ENCODE measurements at regions not wholly inside any gene's neighbourhood (a gene's known extent, or its start where the extent isn't known, plus 50 kb on each side); places are given as distances from the start of the nearest gene placed in this dataset.

DNA sequence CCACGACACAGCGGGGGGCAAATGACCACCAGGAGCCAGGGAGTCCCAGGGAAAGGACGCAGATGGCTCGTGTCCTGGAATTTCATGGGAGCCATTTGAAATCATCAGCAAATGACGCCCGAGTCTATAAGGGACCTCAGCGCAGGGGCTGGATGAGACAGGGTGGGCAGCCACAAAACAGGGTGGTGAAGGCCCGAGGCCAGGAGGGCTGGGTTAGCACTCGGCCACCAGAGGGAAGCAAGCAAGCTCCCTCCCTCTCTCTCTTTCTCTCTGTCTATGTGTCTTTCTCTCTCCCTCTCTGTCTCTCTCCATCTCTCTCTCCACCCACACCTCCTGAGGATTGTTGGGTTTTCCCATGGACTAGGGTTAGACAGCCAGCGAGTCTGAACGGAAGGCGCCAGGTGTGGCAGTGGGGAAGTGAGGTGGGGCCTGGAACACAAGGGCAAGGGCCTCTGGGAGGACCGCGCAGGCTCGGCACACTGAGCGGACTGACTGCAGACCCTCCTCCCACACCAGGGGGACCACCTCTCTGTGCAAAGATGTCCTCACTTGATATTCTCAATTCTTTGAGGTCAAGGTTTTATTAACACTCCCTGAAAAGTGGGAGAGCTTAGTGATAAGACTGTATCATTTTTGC lies 73.8 kb upstream of the TMPRSS2 start:
- Mint-ChIP-seq H3K27me3 (peaks cover 4% of the 10 kb centered on the region), H3K36me3 (peaks cover 2% of the 10 kb centered on the region)
- CTCF ChIA-PET: no interaction called here

DNA sequence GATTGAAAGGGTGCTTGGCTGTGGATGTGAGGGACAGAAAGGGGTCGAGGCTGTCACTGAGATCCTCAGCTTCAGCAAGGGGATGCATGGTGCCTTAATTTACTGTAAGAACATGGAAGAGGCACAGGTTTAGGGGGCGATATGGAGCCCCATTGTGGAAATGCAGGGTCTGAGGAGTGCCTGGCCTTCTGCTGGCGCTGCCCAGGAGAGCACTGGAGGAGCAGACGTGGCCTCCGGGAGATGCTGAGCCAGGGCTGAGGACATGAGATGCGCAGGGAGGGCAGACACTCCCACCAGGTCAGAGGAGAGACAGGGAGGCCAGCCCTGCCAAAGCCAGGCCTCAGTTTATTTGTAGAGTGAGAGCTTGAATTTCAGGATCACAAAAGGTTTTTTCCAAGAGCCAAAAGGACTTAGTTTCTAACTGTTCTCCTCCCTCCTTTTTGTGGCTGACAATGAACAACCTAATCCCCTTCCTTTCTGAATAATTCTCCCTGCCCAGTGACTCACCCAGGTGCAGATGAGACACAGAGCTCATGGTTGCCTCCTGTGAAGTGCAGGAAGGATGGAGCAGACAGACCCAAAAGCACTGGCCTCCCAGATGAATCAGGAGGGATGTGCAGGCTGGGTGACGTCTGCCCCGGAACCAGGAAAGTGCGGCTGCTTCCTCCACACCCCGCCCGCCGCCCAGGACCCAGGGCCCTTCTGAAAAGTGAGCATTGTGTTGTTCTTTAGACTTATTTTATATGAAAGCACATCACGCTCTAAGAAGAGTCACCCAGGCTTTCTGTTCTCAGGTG lies 73.0 kb upstream of the TMPRSS2 start:
- Mint-ChIP-seq H3K27ac (no peak overlapping the region), H3K4me3 (no peak overlapping the region), H3K36me3 (peaks cover 2% of the 10 kb centered on the region), H3K27me3 (peaks cover 4% of the 10 kb centered on the region), H3K9me3 (peaks cover 21% of the 10 kb centered on the region), H3K4me1 (ENCODE audit: low read depth) (no peaks in the 10 kb centered on the region)
- intact Hi-C loops (cut with micrococcal nuclease): no loop called here
- CTCF ChIA-PET: interaction anchor here (1.0 kb wide), 1 partner anchor 9 kb away, joined by 4 read pairs; no protein-coding TSS in a partner anchor
- no peak for DNase-seq
- POLR2A ChIA-PET: no interaction called here

More for the DNA sequence above, 73.8 kb upstream of the TMPRSS2 start:
- H3K9me3 Mint-ChIP-seq: peaks cover 21% of the 10 kb centered on the region
- POLR2A ChIA-PET: no interaction called here
- intact Hi-C loops (cut with micrococcal nuclease): no loop called here
- DNase-seq: no peak
- H3K4me1 Mint-ChIP-seq (ENCODE audit: low read depth): no peaks in the 10 kb centered on the region
- H3K27ac Mint-ChIP-seq: no peak overlapping the region
- H3K4me3 Mint-ChIP-seq: no peak overlapping the region

DNA sequence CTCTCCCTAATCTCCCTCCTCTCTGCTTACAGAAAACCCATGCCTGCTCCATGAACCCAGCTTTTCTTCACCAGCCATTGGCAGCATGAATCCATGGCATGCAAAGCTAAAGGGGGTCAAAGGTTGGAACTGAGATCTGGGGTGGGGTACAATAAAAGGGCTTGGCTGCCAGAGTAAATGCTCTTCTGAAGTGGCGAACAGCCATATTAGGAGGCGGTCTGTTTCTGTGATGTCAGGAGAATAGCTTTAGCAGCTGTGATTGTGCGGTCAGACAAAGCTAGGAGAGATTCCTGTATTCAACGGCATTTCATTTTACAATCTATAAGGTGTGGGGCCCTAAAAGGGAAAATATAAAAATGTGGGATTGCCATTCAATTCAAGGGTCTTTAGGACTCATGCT lies 71.7 kb upstream of the TMPRSS2 start:
- intact Hi-C loops (cut with micrococcal nuclease): no loop called here
- Mint-ChIP-seq H3K4me1 (ENCODE audit: low read depth) (no peaks in the 10 kb centered on the region), H3K27ac (no peak overlapping the region), H3K9me3 (peaks cover 21% of the 10 kb centered on the region), H3K27me3 (peaks cover 8% of the 10 kb centered on the region), H3K4me3 (no peak overlapping the region), H3K36me3 (peaks cover 2% of the 10 kb centered on the region)
- POLR2A ChIA-PET: no interaction called here
- CTCF ChIA-PET: interaction anchor here (1.0 kb wide), 1 partner anchor 10 kb away, joined by 4 read pairs; no protein-coding TSS in a partner anchor
- no peak for DNase-seq

DNA sequence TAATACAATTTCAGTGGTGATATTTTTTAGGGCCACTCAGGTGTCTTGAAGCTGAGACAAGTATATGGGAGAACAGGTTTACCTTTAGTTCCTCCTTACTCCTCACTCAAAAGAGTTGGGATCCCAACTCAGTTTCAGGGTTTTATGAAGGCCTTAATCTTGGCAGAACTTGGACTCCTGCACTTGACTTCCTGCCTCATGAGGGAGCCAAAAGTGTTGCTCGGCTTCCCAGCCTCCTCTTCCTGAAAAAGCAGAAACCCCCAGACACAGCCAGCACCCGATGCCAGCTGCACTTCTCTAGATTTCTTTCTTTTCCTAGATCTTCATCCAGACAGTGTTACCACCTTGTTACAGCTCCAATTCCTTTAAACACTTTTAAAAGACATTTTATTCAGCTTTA lies 70.8 kb upstream of the TMPRSS2 start:
- Mint-ChIP-seq H3K36me3 (peaks cover 2% of the 10 kb centered on the region), H3K4me3 (no peak overlapping the region), H3K27me3 (peaks cover 8% of the 10 kb centered on the region), H3K9me3 (peaks cover 21% of the 10 kb centered on the region), H3K4me1 (ENCODE audit: low read depth) (no peaks in the 10 kb centered on the region), H3K27ac (no peak overlapping the region)
- POLR2A ChIA-PET: no interaction called here
- intact Hi-C loops (cut with micrococcal nuclease): no loop called here
- CTCF ChIA-PET: no interaction called here
- DNase-seq: no peak

DNA sequence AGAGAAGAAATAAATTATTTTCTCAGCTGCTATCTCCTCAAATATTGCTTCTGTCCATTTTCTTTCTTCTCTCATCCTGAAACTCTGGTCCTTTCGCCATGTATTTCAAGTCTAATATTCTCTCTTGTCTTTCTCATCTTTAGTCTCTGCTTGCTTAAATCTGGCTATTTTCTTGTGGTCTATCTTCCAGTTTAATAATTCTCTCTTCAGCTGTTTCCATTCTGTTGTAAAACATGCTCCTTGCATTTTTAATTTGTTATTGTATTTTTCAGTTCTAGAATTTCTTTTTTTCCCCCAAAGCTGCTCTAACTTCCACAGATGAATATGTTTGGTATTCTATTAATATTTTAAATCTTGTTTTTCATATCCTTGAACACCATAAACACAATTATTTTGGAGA lies 70.1 kb upstream of the TMPRSS2 start:
- ChIA-PET CTCF (no interaction called here), POLR2A (no interaction called here)
- Mint-ChIP-seq H3K27me3 (peaks cover 8% of the 10 kb centered on the region), H3K27ac (no peak overlapping the region), H3K4me3 (no peak overlapping the region), H3K36me3 (peaks cover 2% of the 10 kb centered on the region), H3K4me1 (ENCODE audit: low read depth) (no peaks in the 10 kb centered on the region), H3K9me3 (peaks cover 21% of the 10 kb centered on the region)
- intact Hi-C loops (cut with micrococcal nuclease): no loop called here
- DNase-seq: no peak

DNA sequence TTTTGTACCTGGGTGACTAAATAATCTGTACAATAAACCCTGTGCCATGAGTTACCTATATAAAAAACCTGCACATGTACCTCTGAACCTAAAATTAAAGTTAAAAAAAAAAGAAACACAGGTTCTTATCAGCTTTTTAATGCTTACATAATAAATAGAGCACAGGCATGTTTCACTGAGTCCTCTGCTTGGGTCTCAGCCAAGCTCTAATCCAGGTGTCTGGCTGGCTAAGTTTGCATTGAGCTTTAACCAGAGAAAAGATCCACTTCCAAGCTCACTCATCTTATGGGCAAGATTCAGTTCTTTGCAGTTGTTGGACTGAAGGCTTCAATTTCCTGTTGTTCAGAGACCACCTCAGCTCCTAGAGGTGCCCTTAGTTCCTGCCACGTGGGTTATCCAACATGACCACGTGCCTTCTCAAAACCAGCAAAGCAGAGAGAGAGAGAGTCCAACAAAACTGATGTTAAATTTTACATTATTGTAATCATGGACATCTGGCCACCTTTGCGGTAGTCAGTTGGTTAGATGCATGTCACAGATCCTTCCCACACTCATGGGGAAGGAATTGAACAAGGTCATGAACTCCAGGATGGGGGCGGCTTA lies 68.2 kb upstream of the TMPRSS2 start:
- intact Hi-C loops (cut with micrococcal nuclease): no loop called here
- no peak overlapping the region for H3K4me3 Mint-ChIP-seq
- CTCF ChIA-PET: interaction anchor here (1.3 kb wide), 1 partner anchor 292 kb away, joined by 4 read pairs; no protein-coding TSS in a partner anchor
- no peaks in the 10 kb centered on the region for H3K4me1 Mint-ChIP-seq (ENCODE audit: low read depth)
- no peak for DNase-seq
- POLR2A ChIA-PET: no interaction called here
- H3K36me3 Mint-ChIP-seq: peaks cover 2% of the 10 kb centered on the region
- H3K9me3 Mint-ChIP-seq: peaks cover 34% of the 10 kb centered on the region
- H3K27me3 Mint-ChIP-seq: peaks cover 4% of the 10 kb centered on the region
- H3K27ac Mint-ChIP-seq: no peak overlapping the region

DNA sequence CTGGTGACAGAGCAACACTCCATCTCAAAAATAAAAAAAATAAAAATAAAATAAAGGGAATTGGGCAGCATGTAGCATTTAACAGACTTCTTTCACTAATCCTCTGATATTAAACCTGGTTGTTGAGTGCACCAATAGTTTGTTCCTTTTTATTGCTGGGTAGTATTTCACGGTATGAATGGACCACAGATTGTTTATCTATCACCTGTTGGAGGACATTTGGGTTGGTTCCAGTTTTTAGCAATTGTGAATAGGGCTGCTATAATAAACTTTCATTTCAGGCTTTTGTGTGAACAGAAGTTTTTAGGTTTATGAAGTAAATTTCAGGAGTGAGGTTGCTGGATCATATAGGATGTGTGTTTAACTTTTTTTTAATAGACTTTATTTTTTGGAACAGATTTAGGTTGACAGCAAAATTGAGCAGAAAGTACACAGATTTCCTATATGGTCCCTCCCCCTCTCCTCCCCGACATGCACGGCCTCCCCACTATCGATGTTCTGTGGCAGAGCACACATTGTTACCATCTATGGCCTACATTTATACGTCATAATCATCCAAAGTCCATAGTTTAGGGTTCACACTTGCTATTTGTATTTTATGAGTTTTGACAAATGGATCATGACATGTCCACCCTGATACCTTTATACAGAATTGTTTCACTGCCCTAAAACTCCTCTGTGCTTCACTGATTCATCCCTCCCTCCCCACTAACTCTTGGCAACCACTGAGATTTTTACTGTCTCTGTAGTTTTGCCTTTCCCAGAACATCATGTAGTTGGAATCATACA lies 66.1 kb upstream of the TMPRSS2 start:
- DNase-seq: no peak
- POLR2A ChIA-PET: no interaction called here
- Mint-ChIP-seq H3K36me3 (peaks cover 2% of the 10 kb centered on the region), H3K9me3 (peaks cover 32% of the 10 kb centered on the region), H3K27ac (no peak overlapping the region), H3K27me3 (peaks cover 4% of the 10 kb centered on the region), H3K4me1 (ENCODE audit: low read depth) (no peaks in the 10 kb centered on the region), H3K4me3 (no peak overlapping the region)
- intact Hi-C loops (cut with micrococcal nuclease): no loop called here
- CTCF ChIA-PET: no interaction called here

DNA sequence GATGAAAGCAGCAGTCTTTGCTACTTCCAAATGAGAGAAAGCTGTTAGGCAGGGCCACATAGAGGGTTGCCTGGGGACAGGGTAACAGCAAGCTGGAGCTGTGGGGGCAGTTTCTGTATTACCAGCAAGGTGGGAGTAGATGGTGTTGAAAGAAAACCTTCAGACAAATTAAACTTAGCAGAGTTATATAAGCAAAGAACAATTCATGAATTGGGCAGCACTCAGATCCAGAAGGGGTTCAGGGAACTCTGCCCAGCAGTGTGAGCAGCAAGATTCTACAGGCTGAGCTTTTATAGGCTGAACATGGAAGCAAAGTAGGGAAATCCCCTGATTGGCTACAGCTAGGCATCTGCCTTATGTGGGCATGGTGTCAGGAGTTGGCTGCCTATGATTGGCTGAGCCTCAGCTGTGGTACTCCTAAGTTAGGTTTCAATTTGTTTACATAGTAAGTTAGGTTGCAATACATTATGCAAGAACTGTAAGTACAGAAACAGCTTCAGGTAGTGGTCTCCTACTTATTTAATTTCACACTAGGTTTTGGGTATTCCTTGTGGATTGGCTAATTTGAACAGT lies 64.1 kb upstream of the TMPRSS2 start:
- H3K9me3 Mint-ChIP-seq: peaks cover 13% of the 10 kb centered on the region
- ChIA-PET CTCF (no interaction called here), POLR2A (no interaction called here)
- H3K27me3 Mint-ChIP-seq: peaks cover 16% of the 10 kb centered on the region
- no peak for DNase-seq
- no peak overlapping the region for H3K4me3 Mint-ChIP-seq
- no peak overlapping the region for H3K27ac Mint-ChIP-seq
- H3K36me3 Mint-ChIP-seq: no peaks in the 10 kb centered on the region
- no peaks in the 10 kb centered on the region for H3K4me1 Mint-ChIP-seq (ENCODE audit: low read depth)
- intact Hi-C loops (cut with micrococcal nuclease): no loop called here

DNA sequence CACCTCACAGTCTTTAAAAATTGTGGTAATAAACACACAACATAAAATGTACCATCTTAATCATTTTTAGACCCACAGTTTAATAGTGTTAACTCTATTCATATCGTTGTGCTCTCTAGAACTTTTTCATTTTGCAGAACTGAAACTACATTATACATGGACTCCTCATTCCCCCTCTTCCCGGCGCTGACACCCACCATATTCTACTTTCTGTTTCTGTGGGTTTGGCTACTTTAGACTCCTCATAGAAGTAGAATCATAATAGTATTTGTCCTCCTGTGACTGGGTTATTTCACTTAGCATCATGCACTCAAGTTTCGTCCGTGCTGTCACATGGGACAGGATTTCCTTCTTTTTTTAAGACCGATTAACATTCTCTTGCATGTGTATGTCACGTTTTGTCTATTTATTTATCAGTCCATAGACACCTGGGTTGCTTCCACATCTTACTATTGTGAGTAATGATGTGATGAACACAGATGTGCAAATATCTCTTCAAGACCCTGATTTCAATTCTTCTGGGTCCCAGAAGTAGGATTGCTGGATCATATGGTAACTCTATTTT lies 62.9 kb upstream of the TMPRSS2 start:
- peaks cover 12% of the 10 kb centered on the region for H3K9me3 Mint-ChIP-seq
- no peak overlapping the region for H3K27ac Mint-ChIP-seq
- peaks cover 20% of the 10 kb centered on the region for H3K27me3 Mint-ChIP-seq
- H3K4me3 Mint-ChIP-seq: no peak overlapping the region
- POLR2A ChIA-PET: no interaction called here
- CTCF ChIA-PET: no interaction called here
- intact Hi-C loops (cut with micrococcal nuclease): no loop called here
- no peak for DNase-seq
- H3K4me1 Mint-ChIP-seq (ENCODE audit: low read depth): no peaks in the 10 kb centered on the region
- H3K36me3 Mint-ChIP-seq: no peaks in the 10 kb centered on the region

DNA sequence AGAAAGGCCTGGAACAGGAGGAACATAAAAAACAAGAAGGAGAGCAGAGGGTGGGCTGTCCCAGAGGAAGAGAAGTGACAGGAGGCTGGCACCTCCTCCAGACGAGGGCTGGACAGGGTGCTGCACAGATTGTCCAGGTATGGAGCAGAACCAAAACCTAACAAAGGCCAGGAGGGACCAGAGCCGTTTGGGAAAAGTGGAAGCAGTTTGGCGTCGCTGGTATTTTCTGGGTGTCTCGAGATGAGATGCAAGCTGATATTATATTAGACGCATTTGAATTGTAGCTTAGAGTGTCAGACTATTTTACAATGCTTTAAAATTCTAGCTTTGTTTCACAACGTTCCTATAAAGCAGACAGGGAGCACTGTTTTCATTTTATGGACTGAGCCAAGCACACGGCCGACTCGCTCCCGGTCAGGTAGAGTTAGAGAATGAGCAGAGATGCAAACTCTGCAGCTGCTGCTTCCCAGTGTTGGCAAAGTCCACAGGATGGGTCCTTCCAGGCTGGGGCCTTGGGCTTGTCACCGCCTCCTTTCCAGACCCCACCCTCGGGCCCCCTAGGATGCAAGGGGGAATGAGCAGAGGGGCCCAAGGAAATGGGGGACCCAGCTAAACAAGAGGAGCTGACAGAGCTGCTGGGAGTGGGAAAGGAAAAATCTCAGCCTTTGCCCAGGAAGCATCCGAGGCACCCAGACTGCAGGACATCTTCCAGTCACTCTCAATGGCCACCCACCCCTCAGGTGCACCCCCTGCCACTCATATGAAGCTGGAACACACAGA lies 60.8 kb upstream of the TMPRSS2 start:
- H3K9me3 Mint-ChIP-seq: peaks cover 12% of the 10 kb centered on the region
- H3K4me1 Mint-ChIP-seq (ENCODE audit: low read depth): peaks cover 5% of the 10 kb centered on the region
- H3K27ac Mint-ChIP-seq: no peak overlapping the region
- no peaks in the 10 kb centered on the region for H3K36me3 Mint-ChIP-seq
- H3K27me3 Mint-ChIP-seq: peaks cover 15% of the 10 kb centered on the region
- no peak for DNase-seq
- intact Hi-C loops (cut with micrococcal nuclease): loop anchor here (10.0 kb wide), 1 partner anchor 204 kb away; the partner anchor contains the start of gene MX2
- H3K4me3 Mint-ChIP-seq: no peak overlapping the region
- ChIA-PET POLR2A (no interaction called here), CTCF (no interaction called here)

DNA sequence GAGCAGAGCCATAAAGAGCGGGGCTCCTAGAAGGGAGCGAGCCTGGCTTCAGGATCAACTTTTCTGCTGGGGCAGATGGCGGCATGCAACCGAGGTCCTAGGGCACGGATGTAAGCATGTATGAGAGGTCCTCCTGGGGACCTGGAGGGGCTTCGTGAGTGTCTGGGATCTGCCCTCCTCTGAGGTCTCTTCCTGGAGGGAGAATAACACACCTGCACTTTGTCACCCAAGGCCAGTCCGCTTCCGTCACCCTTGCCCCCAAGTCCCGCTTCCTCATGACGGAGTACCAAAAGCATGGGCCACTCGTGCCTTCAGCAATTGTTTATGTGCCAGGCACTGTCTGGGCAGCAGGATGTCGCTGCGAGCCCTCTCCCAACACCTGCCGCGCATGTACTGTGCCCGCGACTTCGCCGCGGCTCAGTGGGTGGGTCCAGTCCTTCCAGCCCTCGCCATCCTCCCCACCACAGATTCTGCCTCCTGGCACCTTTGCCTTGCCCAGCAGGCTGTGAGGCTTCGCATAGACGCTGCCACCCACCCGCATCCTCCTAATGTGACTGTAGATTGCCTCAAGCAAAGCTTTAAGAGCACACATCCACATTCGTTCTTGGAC lies 60.0 kb upstream of the TMPRSS2 start:
- ChIA-PET POLR2A (no interaction called here), CTCF (no interaction called here)
- H3K4me1 Mint-ChIP-seq (ENCODE audit: low read depth): peaks cover 5% of the 10 kb centered on the region
- H3K4me3 Mint-ChIP-seq: no peak overlapping the region
- H3K27ac Mint-ChIP-seq: no peak overlapping the region
- no peak for DNase-seq
- intact Hi-C loops (cut with micrococcal nuclease): loop anchor here (10.0 kb wide), 1 partner anchor 203 kb away; the partner anchor contains the start of gene MX2
- peaks cover 17% of the 10 kb centered on the region for H3K27me3 Mint-ChIP-seq
- H3K36me3 Mint-ChIP-seq: no peaks in the 10 kb centered on the region
- peaks cover 12% of the 10 kb centered on the region for H3K9me3 Mint-ChIP-seq

Measured in activated CD4-positive, alpha-beta memory T cell treated with anti-CD3 and anti-CD28 coated beads for 36 hours (primary cell).